Endodermal cell (in vitro differentiated cells): ENCODE measurements at regions not wholly inside any gene's neighbourhood (a gene's known extent, or its start where the extent isn't known, plus 50 kb on each side); places are given as distances from the start of the nearest gene placed in this dataset.

ENCODE experiments used
- DNase-seq: peaks from one replicate; pipeline ENCODE4 v3.0.0-alpha.2; 2017
- H3K27ac ChIP-seq: 2 replicates; pipeline ENCODE4 v1.5.1; 2013; ENCODE audit warnings: mild to moderate bottlenecking, low read depth, low read length, moderate library complexity
- H3K27me3 ChIP-seq: 2 replicates; pipeline ENCODE4 v1.6.1; 2013; ENCODE audit warnings: mild to moderate bottlenecking, low read length, moderate library complexity; ENCODE audit not compliant: insufficient read depth, control insufficient read depth, poor library complexity, severe bottlenecking
- H3K36me3 ChIP-seq: 2 replicates; pipeline ENCODE4 v1.7.0; 2013; ENCODE audit warnings: mild to moderate bottlenecking, low read length, moderate library complexity; ENCODE audit not compliant: control insufficient read depth, insufficient read depth
- H3K4me1 ChIP-seq: one replicate; pipeline ENCODE4 v1.7.0; 2013; ENCODE audit warnings: low read length; ENCODE audit not compliant: control insufficient read depth, insufficient read depth
- H3K4me3 ChIP-seq: 2 replicates; pipeline ENCODE4 v1.5.1; 2013; ENCODE audit warnings: mild to moderate bottlenecking, low read length, moderate library complexity
- H3K9ac ChIP-seq: 2 replicates; pipeline ENCODE4 v1.6.1; 2013; ENCODE audit warnings: mild to moderate bottlenecking, low read length, moderate library complexity; ENCODE audit not compliant: poor library complexity, severe bottlenecking; ENCODE audit errors: extremely low read depth
- H3K9me3 ChIP-seq: 2 replicates; pipeline ENCODE4 v1.6.1; 2013; ENCODE audit warnings: mild to moderate bottlenecking, low read length, moderate library complexity; ENCODE audit not compliant: control insufficient read depth
- H3K27ac Mint-ChIP-seq: 2 replicates; pipeline ENCODE4 v1.8.0; 2020; ENCODE audit warnings: mixed read lengths
- H3K27me3 Mint-ChIP-seq: 2 replicates; pipeline ENCODE4 v1.8.0; 2021; ENCODE audit warnings: mild to moderate bottlenecking, mixed read lengths; ENCODE audit not compliant: insufficient read depth
- H3K36me3 Mint-ChIP-seq: 2 replicates; pipeline ENCODE4 v1.8.0; 2020; ENCODE audit warnings: low read depth, mixed read lengths
- H3K4me1 Mint-ChIP-seq: 2 replicates; pipeline ENCODE4 v1.8.0; 2020; ENCODE audit warnings: mixed read lengths
- H3K4me3 Mint-ChIP-seq: 2 replicates; pipeline ENCODE4 v1.8.0; 2020; ENCODE audit warnings: mild to moderate bottlenecking, moderate library complexity, mixed read lengths
- H3K9me3 Mint-ChIP-seq: 2 replicates; pipeline ENCODE4 v1.8.0; 2020; ENCODE audit warnings: mild to moderate bottlenecking, mixed read lengths
- WGBS, 2 experiments: methylation state at CpG; one replicate each; pipeline versions ENCODE4 v1.1.5 to v1.1.7; 2013; ENCODE audit warnings: missing lambda C conversion rate in 2 of 2, mixed read lengths in 1 of 2; ENCODE audit not compliant: insufficient coverage in 1 of 2, insufficient read length in 1 of 2; 5-methylcytosine and 5-hydroxymethylcytosine counted together
- TF ChIP-seq, protein P1 (sequence below): fragments of 200-600 bp; sonication (generic); conservative IDR thresholded peaks from 2 replicates; pipeline ENCODE4 v1.5.0; 2021; ENCODE audit warnings: antibody characterized with exemption, mild to moderate bottlenecking

DNA sequence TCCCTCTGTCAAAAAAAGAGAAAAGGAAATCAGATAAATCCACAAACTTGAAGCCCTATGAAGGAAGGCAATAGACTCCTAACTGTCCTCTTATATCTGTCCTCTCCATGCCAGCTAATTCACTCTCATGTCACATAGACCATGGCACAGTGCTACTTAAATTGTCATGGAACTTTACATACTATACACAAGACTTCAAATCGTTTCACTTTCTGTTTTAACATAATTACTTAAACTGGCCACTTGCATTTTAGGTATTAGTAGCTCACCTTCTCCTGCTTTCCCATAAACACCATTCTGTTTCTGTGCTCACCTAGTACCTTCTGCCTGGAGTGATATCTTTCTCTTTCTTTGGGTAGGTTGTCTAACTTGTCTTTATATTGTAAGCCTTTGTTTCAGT is 816.7 kb upstream of the KIF2B start:
- TF ChIP-seq, protein P1, sequence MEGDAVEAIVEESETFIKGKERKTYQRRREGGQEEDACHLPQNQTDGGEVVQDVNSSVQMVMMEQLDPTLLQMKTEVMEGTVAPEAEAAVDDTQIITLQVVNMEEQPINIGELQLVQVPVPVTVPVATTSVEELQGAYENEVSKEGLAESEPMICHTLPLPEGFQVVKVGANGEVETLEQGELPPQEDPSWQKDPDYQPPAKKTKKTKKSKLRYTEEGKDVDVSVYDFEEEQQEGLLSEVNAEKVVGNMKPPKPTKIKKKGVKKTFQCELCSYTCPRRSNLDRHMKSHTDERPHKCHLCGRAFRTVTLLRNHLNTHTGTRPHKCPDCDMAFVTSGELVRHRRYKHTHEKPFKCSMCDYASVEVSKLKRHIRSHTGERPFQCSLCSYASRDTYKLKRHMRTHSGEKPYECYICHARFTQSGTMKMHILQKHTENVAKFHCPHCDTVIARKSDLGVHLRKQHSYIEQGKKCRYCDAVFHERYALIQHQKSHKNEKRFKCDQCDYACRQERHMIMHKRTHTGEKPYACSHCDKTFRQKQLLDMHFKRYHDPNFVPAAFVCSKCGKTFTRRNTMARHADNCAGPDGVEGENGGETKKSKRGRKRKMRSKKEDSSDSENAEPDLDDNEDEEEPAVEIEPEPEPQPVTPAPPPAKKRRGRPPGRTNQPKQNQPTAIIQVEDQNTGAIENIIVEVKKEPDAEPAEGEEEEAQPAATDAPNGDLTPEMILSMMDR, result no peak
- Mint-ChIP-seq H3K27me3 (no peaks in the 10 kb centered on the region), H3K9me3 (peaks cover 5% of the 10 kb centered on the region), H3K36me3 (no peaks in the 10 kb centered on the region), H3K27ac (no peak overlapping the region), H3K4me3 (no peak overlapping the region), H3K4me1 (no peaks in the 10 kb centered on the region)
- H3K4me1 ChIP-seq, result no peaks in the 10 kb centered on the region
- H3K9me3 ChIP-seq, result peaks cover 4% of the 10 kb centered on the region
- H3K9ac ChIP-seq, result no peak overlapping the region
- H3K27me3 ChIP-seq, result no peaks in the 10 kb centered on the region
- no peaks in the 10 kb centered on the region for H3K36me3 ChIP-seq
- H3K4me3 ChIP-seq, result no peak overlapping the region
- no peak for DNase-seq
- 88 to 89% methylated on average over 1 of the region's 1 CpG for WGBS, 2 experiments
- H3K27ac ChIP-seq, result no peak overlapping the region

DNA sequence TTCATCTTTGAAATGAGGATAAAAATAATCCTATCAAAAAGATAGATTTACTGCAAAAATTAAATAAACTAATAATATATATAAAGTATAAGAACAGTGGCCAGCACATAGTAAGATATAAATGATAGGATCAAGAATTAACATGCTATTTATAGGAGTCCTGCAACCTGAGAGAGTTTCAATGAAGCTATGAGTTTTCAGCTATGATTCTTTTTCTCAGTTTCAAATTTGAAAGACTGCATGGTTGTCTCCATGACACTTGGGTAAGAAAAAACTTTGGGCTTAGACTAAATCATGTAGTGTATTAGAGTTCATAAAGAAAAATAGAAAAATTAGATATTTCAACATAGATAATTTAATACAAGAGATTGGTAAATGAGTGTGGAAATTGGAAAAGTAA is 817.8 kb upstream of the KIF2B start:
- Histone ChIP-seq H3K4me3 (no peak overlapping the region), H3K27ac (no peak overlapping the region), H3K27me3 (no peaks in the 10 kb centered on the region), H3K36me3 (no peaks in the 10 kb centered on the region), H3K9me3 (peaks cover 8% of the 10 kb centered on the region), H3K4me1 (no peaks in the 10 kb centered on the region), H3K9ac (no peak overlapping the region)
- H3K4me1 Mint-ChIP-seq, result no peaks in the 10 kb centered on the region
- no peaks in the 10 kb centered on the region for H3K27me3 Mint-ChIP-seq
- TF ChIP-seq, protein P1, result no peak
- H3K4me3 Mint-ChIP-seq, result no peak overlapping the region
- DNase-seq, result no peak
- H3K27ac Mint-ChIP-seq, result no peak overlapping the region
- no peaks in the 10 kb centered on the region for H3K36me3 Mint-ChIP-seq
- H3K9me3 Mint-ChIP-seq, result peaks cover 5% of the 10 kb centered on the region

DNA sequence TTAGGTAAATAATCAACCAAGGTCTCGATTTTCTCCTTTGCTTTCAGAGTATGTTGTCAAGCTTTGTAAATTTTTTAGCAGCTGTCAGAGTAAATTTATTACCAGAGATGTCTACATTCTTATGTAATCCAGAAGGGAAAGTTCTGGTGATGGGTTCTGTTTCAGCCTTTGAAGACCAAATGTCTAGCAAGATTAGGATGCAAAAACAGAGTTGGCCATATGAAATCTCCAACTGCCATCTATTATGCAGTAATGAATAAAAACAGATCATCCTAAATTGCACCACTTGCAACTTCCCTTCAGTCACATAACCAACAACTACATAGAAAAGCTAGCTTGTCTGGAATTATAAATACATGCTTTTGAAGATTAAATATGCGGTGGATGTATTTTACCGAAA is 826.8 kb upstream of the KIF2B start:
- no peaks in the 10 kb centered on the region for H3K4me1 ChIP-seq
- peaks cover 17% of the 10 kb centered on the region for H3K4me1 Mint-ChIP-seq
- no peak for DNase-seq
- no peak overlapping the region for H3K27ac Mint-ChIP-seq
- WGBS, 2 experiments, result 63% methylated on average over 1 of the region's 3 CpGs; no CpG with 5 or more reads in 1 of the 2 experiments
- no peak overlapping the region for H3K9ac ChIP-seq
- H3K27ac ChIP-seq, result no peak overlapping the region
- H3K9me3 ChIP-seq, result peaks cover 4% of the 10 kb centered on the region
- H3K4me3 ChIP-seq, result no peak overlapping the region
- no peaks in the 10 kb centered on the region for H3K27me3 ChIP-seq
- H3K4me3 Mint-ChIP-seq, result no peak overlapping the region
- peaks cover 3% of the 10 kb centered on the region for H3K36me3 Mint-ChIP-seq
- H3K27me3 Mint-ChIP-seq, result peaks cover 33% of the 10 kb centered on the region
- H3K36me3 ChIP-seq, result no peaks in the 10 kb centered on the region
- TF ChIP-seq, protein P1, result no peak
- H3K9me3 Mint-ChIP-seq, result peaks cover 2% of the 10 kb centered on the region
